ENCODE measurements at regions not wholly inside any gene's neighbourhood (a gene's known extent, or its start where the extent isn't known, plus 50 kb on each side); places are given as distances from the start of the nearest gene placed in this dataset.

DNA sequence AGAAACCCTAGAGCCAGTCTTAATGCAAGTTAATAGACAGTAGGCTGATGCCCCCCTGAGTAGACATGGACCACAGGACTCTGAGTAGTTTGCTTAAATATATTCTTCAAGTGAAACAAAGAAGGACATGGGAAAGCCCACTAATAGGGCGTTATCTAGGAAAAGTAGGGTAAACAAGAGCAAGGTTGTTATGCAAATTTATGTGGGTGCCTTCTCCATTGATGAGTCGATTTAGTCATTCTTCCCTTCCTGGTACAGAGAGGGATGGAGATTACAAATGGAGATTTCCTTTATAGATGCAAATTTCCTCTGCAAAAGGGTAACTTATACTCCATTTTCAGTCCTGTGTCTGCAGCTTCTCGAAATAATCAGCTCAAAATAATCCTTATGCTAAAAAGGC lies 262.0 kb downstream of the CD83 start:
- 62 to 77% (median 76%) methylated on average over 3 of the region's 3 CpGs for WGBS, 3 donors
- no peaks in the 10 kb centered on the region for H3K4me1 ChIP-seq
- peaks cover 0 to 3% (median 3%) of the 10 kb centered on the region in 3 donors for H3K27me3 ChIP-seq (ENCODE audit: insufficient read depth in 3 of 3, low read length in 2 of 3)
- TF ChIP-seq, protein P1, sequence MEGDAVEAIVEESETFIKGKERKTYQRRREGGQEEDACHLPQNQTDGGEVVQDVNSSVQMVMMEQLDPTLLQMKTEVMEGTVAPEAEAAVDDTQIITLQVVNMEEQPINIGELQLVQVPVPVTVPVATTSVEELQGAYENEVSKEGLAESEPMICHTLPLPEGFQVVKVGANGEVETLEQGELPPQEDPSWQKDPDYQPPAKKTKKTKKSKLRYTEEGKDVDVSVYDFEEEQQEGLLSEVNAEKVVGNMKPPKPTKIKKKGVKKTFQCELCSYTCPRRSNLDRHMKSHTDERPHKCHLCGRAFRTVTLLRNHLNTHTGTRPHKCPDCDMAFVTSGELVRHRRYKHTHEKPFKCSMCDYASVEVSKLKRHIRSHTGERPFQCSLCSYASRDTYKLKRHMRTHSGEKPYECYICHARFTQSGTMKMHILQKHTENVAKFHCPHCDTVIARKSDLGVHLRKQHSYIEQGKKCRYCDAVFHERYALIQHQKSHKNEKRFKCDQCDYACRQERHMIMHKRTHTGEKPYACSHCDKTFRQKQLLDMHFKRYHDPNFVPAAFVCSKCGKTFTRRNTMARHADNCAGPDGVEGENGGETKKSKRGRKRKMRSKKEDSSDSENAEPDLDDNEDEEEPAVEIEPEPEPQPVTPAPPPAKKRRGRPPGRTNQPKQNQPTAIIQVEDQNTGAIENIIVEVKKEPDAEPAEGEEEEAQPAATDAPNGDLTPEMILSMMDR (IDR thresholded peaks at IDR 0.05), result no peak
- ATAC-seq, result no peak
- H3K9me3 ChIP-seq, result no peaks in the 10 kb centered on the region
- no peaks in the 10 kb centered on the region for H3K36me3 ChIP-seq (ENCODE audit: insufficient read depth in 1 of 2, low read depth in 1 of 2)
- DNase-seq, result no peak
- H3K4me3 ChIP-seq, result no peak overlapping the region
- no peak overlapping the region for H3K27ac ChIP-seq
- intact Hi-C loops (cut with DNase I), result no loop called here

- ATAC-seq, result no peak
- whole genome bisulfite sequencing, 3 donors, result 61 to 63% (median 62%) methylated on average over 10 of the region's 10 CpGs
- no peak overlapping the region for H3K4me3 ChIP-seq
- no peaks in the 10 kb centered on the region for H3K36me3 ChIP-seq (ENCODE audit: insufficient read depth in 1 of 2, low read depth in 1 of 2)
- H3K9me3 ChIP-seq, result no peaks in the 10 kb centered on the region
- no peaks in the 10 kb centered on the region for H3K4me1 ChIP-seq
- intact Hi-C loops (cut with DNase I), result no loop called here
- TF ChIP-seq, protein P1 (IDR thresholded peaks at IDR 0.05), result no peak
- peaks cover 0 to 3% (median 2%) of the 10 kb centered on the region in 3 donors for H3K27me3 ChIP-seq (ENCODE audit: insufficient read depth in 3 of 3, low read length in 2 of 3)
- no peak overlapping the region for H3K27ac ChIP-seq
- DNase-seq, result no peak
Observed at GRCh38 chr6:14380086-14380820, 262.7 kb downstream of the CD83 start.

- intact Hi-C loops (cut with DNase I), result no loop called here
- Histone ChIP-seq H3K36me3 (ENCODE audit: insufficient read depth in 1 of 2, low read depth in 1 of 2) (no peaks in the 10 kb centered on the region), H3K9me3 (no peaks in the 10 kb centered on the region), H3K27ac (no peak overlapping the region), H3K4me1 (no peaks in the 10 kb centered on the region), H3K4me3 (no peak overlapping the region), H3K27me3 (ENCODE audit: insufficient read depth in 3 of 3, low read length in 2 of 3) (peaks cover 0 to 3% (median 0%) of the 10 kb centered on the region in 3 donors)
- no peak for DNase-seq
- no peak for ATAC-seq
- WGBS, 3 donors, result 40 to 45% (median 41%) methylated on average over 11 of the region's 11 CpGs
- TF ChIP-seq, protein P1 (IDR thresholded peaks at IDR 0.05), result no peak
Observed at GRCh38 chr6:14380901-14381828, 263.6 kb downstream of the CD83 start.

DNA sequence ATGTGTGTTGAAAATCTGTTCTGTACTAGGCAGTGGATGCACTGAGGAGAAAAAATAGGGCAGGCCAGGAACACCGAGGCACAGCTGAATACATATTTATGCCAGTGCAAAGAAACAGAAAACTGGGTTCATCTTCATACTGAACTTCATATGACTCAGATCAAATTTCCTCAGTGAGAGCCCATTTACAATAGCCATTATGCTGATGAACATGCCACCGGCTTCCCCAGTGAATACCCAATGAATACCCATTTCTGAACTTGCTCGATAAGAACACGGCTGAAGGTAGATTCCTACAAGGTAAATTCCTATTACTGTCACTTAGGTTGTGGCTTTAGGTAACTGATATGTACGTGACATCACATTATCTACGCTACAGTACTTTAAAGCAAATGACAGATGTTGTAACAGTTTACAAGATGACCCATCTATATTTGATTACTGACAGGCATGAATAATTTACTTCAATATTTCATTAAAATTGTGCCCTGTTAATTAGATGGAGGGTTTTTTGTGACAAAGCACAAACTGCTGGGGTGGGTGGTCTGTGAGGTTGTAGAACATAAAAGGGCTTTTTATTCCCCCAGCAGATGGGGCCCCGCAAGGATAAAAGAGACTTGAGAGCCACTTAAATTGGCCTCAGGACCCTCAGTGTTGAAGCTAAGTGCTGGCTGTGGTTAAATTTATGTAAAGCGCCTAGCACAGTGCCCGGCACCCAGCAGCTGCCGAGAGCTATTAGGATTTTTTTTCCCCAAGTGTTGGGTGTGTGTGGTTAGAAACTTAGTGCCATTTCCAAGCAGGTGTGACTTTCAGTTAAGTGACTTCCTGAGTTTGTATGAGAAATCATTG lies 264.5 kb downstream of the CD83 start:
- 75 to 78% (median 77%) methylated on average over 10 of the region's 10 CpGs for WGBS, 3 donors
- H3K27ac ChIP-seq, result no peak overlapping the region
- no peak overlapping the region for H3K4me3 ChIP-seq
- no peaks in the 10 kb centered on the region for H3K9me3 ChIP-seq
- TF ChIP-seq, protein P1 (IDR thresholded peaks at IDR 0.05), result no peak
- intact Hi-C loops (cut with DNase I), result no loop called here
- DNase-seq (no peak), ATAC-seq (no peak)
- H3K4me1 ChIP-seq, result no peaks in the 10 kb centered on the region
- no peaks in the 10 kb centered on the region for H3K36me3 ChIP-seq (ENCODE audit: insufficient read depth in 1 of 2, low read depth in 1 of 2)
- peaks cover 0 to 3% (median 0%) of the 10 kb centered on the region in 3 donors for H3K27me3 ChIP-seq (ENCODE audit: insufficient read depth in 3 of 3, low read length in 2 of 3)
